ENCODE measurements at regions not wholly inside any gene's neighbourhood (a gene's known extent, or its start where the extent isn't known, plus 50 kb on each side); places are given as distances from the start of the nearest gene placed in this dataset.

DNA sequence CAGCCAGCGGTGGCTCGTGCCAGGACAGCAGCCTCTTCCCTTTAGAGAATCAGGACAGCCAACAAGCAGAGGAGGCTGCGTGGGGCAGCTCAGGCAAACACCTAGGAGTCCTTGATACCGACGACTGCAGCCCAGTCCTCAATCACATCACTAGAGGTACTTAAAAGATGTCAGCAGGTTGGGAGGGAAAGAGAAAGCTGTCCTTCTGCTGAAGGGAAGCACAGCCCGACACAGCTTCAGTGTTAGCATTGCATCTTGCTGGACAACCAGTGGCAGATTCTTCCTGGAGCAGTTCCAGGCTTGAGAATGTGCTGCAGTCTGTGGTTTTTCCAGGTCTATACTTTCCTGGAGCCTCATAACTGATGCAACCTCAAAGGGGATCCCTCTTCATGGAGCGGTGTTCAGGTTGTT is 230.5 kb downstream of the SYK start:
- Histone ChIP-seq H3K4me1 (ENCODE audit: insufficient read depth, low read length) (peaks cover 3% of the 10 kb centered on the region), H3K79me2 (ENCODE audit: insufficient read depth, low read length) (no peaks in the 10 kb centered on the region), H3K36me3 (ENCODE audit: insufficient read depth, low read length) (no peaks in the 10 kb centered on the region), H4K20me1 (ENCODE audit: insufficient read depth, low read length) (no peaks in the 10 kb centered on the region), H3K4me3 (ENCODE audit: insufficient read depth, low read depth, low read length) (no peak overlapping the region), H3K9ac (ENCODE audit: low read length) (no peak overlapping the region), H3K4me2 (ENCODE audit: low read length) (no peak overlapping the region), H2AFZ (ENCODE audit: low read depth, low read length) (no peak overlapping the region), H3K27ac (ENCODE audit: low read depth, low read length) (no peak overlapping the region), H3K9me3 (ENCODE audit: insufficient read depth, low read depth, low read length) (peaks cover 5% of the 10 kb centered on the region), H3K27me3 (ENCODE audit: insufficient read depth, low read length) (peaks cover 10% of the 10 kb centered on the region)
- TF ChIP-seq CTCF (IDR thresholded peaks at IDR 0.05; ENCODE audit: insufficient read depth, low read depth, low read length): no peak
- no peak for TF ChIP-seq EZH2 (IDR thresholded peaks at IDR 0.05; ENCODE audit: insufficient read depth, low read length)
- FAIRE-seq: no peak
- Mint-ChIP-seq H3K27ac (ENCODE audit: unreplicated experiment) (no peak overlapping the region), H3K4me3 (ENCODE audit: unreplicated experiment) (no peak overlapping the region), H3K9me3 (ENCODE audit: unreplicated experiment) (peaks cover 12% of the 10 kb centered on the region), H3K27me3 (ENCODE audit: low read depth, unreplicated experiment) (peaks cover 17% of the 10 kb centered on the region), H3K36me3 (ENCODE audit: low read depth, unreplicated experiment) (no peaks in the 10 kb centered on the region), H3K4me1 (ENCODE audit: low read depth, unreplicated experiment) (peaks cover 3% of the 10 kb centered on the region)
- DNase-seq (ENCODE audit: low read depth): no peak

DNA sequence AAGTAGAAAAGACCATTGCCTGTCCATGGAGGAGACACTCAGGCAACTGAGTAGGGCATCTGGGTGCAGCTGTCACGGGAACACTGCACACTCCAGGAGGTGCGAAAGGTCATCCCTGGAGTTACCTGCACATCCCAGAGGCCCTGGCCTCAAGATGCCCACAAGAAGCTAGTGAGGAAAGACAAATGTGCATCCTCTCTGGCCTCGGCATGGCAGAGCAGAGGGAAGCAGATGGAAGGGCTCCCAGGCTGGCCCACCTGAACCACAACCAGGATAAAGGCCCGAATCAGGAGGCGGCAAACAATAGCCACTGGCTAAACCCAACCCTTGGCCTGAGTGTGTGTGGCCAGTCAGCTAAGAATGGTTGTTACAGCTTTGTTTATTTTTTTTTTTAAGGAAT is 231.7 kb downstream of the SYK start:
- Histone ChIP-seq H3K79me2 (ENCODE audit: insufficient read depth, low read length) (no peaks in the 10 kb centered on the region), H2AFZ (ENCODE audit: low read depth, low read length) (no peak overlapping the region), H3K4me2 (ENCODE audit: low read length) (no peak overlapping the region), H3K27me3 (ENCODE audit: insufficient read depth, low read length) (peaks cover 10% of the 10 kb centered on the region), H3K36me3 (ENCODE audit: insufficient read depth, low read length) (no peaks in the 10 kb centered on the region), H4K20me1 (ENCODE audit: insufficient read depth, low read length) (no peaks in the 10 kb centered on the region), H3K27ac (ENCODE audit: low read depth, low read length) (no peak overlapping the region), H3K9me3 (ENCODE audit: insufficient read depth, low read depth, low read length) (peaks cover 4% of the 10 kb centered on the region), H3K9ac (ENCODE audit: low read length) (no peak overlapping the region), H3K4me3 (ENCODE audit: insufficient read depth, low read depth, low read length) (no peak overlapping the region), H3K4me1 (ENCODE audit: insufficient read depth, low read length) (peaks cover 14% of the 10 kb centered on the region)
- Mint-ChIP-seq H3K36me3 (ENCODE audit: low read depth, unreplicated experiment) (no peaks in the 10 kb centered on the region), H3K9me3 (ENCODE audit: unreplicated experiment) (peaks cover 7% of the 10 kb centered on the region), H3K27ac (ENCODE audit: unreplicated experiment) (no peak overlapping the region), H3K4me3 (ENCODE audit: unreplicated experiment) (no peak overlapping the region), H3K4me1 (ENCODE audit: low read depth, unreplicated experiment) (peaks cover 13% of the 10 kb centered on the region), H3K27me3 (ENCODE audit: low read depth, unreplicated experiment) (peaks cover 17% of the 10 kb centered on the region)
- no peak for DNase-seq (ENCODE audit: low read depth)
- TF ChIP-seq CTCF (IDR thresholded peaks at IDR 0.05; ENCODE audit: insufficient read depth, low read depth, low read length) (no peak), EZH2 (IDR thresholded peaks at IDR 0.05; ENCODE audit: insufficient read depth, low read length) (no peak)
- no peak for FAIRE-seq

DNA sequence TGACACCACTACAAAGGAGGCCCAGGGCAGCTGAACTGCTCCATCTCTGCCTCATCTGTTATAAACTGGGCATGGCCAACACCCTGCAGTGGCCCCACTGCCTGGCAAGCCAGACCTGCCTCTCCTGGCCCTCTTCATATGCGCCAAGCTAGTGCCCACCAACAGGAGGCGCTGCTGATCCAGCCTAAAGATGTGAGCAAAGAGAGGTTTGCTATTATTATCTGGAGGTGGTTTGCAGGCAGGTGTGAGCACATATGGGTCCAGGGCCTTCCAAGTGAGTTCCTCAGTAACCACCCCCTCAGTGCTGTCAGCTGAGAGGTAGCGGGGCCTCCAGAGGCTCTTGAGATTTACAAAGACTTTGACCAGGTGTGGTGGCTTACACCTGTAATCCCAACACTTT is 232.2 kb downstream of the SYK start:
- no peak overlapping the region for H3K4me3 Mint-ChIP-seq (ENCODE audit: unreplicated experiment)
- H3K79me2 ChIP-seq (ENCODE audit: insufficient read depth, low read length): no peaks in the 10 kb centered on the region

More for the DNA sequence above, 232.2 kb downstream of the SYK start:
- peaks cover 17% of the 10 kb centered on the region for H3K4me1 ChIP-seq (ENCODE audit: insufficient read depth, low read length)
- H3K27me3 ChIP-seq (ENCODE audit: insufficient read depth, low read length): peaks cover 10% of the 10 kb centered on the region
- peaks cover 17% of the 10 kb centered on the region for H3K27me3 Mint-ChIP-seq (ENCODE audit: low read depth, unreplicated experiment)
- no peak overlapping the region for H3K9ac ChIP-seq (ENCODE audit: low read length)
- peaks cover 3% of the 10 kb centered on the region for H3K9me3 Mint-ChIP-seq (ENCODE audit: unreplicated experiment)
- H3K4me3 ChIP-seq (ENCODE audit: insufficient read depth, low read depth, low read length): no peak overlapping the region
- H2AFZ ChIP-seq (ENCODE audit: low read depth, low read length): no peak overlapping the region
- no peaks in the 10 kb centered on the region for H3K36me3 ChIP-seq (ENCODE audit: insufficient read depth, low read length)
- H3K27ac Mint-ChIP-seq (ENCODE audit: unreplicated experiment): no peak overlapping the region
- H3K36me3 Mint-ChIP-seq (ENCODE audit: low read depth, unreplicated experiment): no peaks in the 10 kb centered on the region
- no peaks in the 10 kb centered on the region for H3K9me3 ChIP-seq (ENCODE audit: insufficient read depth, low read depth, low read length)
- no peak overlapping the region for H3K4me2 ChIP-seq (ENCODE audit: low read length)
- FAIRE-seq (no peak), DNase-seq (ENCODE audit: low read depth) (no peak)
- no peaks in the 10 kb centered on the region for H4K20me1 ChIP-seq (ENCODE audit: insufficient read depth, low read length)
- peaks cover 18% of the 10 kb centered on the region for H3K4me1 Mint-ChIP-seq (ENCODE audit: low read depth, unreplicated experiment)
- no peak for TF ChIP-seq EZH2 (IDR thresholded peaks at IDR 0.05; ENCODE audit: insufficient read depth, low read length)
- TF ChIP-seq CTCF (IDR thresholded peaks at IDR 0.05; ENCODE audit: insufficient read depth, low read depth, low read length): peak; percentile 30
- no peak overlapping the region for H3K27ac ChIP-seq (ENCODE audit: low read depth, low read length)

All from astrocyte (in vitro differentiated cells and primary cell).